ENCODE measurements at regions not wholly inside any gene's neighbourhood (a gene's known extent, or its start where the extent isn't known, plus 50 kb on each side); places are given as distances from the start of the nearest gene placed in this dataset.
A peak's percentile ranks its signal among the peaks of the same experiment; 100 is the strongest.

- no peak for TF ChIP-seq POLR2A (IDR thresholded peaks at IDR 0.05; ENCODE audit: low read length)
- no peak for TF ChIP-seq GATA1 (IDR thresholded peaks at IDR 0.05; ENCODE audit: low read depth, low read length)
- DNase-seq: no peak
Observed at GRCh38 chr1:63129184-63129583, 193.2 kb upstream of the FOXD3 start.

GRCh38 chr1:63129855-63130254 lies 192.5 kb upstream of the FOXD3 start:
- no peak for TF ChIP-seq POLR2A (IDR thresholded peaks at IDR 0.05; ENCODE audit: low read length)
- no peak for DNase-seq

GRCh38 chr1:63134501-63135173 lies 187.7 kb upstream of the FOXD3 start:
- no peak for DNase-seq
- no peak for TF ChIP-seq GATA1 (IDR thresholded peaks at IDR 0.05; ENCODE audit: low read depth, low read length)
- no peak for TF ChIP-seq POLR2A (IDR thresholded peaks at IDR 0.05; ENCODE audit: low read length)

GRCh38 chr1:63135174-63135512 lies 187.2 kb upstream of the FOXD3 start:
- no peak for TF ChIP-seq POLR2A (IDR thresholded peaks at IDR 0.05; ENCODE audit: low read length)
- no peak for TF ChIP-seq GATA1 (IDR thresholded peaks at IDR 0.05; ENCODE audit: low read depth, low read length)
- DNase-seq: no peak

- no peak for DNase-seq
- TF ChIP-seq GATA1 (IDR thresholded peaks at IDR 0.05; ENCODE audit: low read depth, low read length) (no peak), POLR2A (IDR thresholded peaks at IDR 0.05; ENCODE audit: low read length) (no peak)
Observed at GRCh38 chr1:63135801-63136200, 186.6 kb upstream of the FOXD3 start.

- TF ChIP-seq GATA1 (IDR thresholded peaks at IDR 0.05; ENCODE audit: low read depth, low read length) (no peak), POLR2A (IDR thresholded peaks at IDR 0.05; ENCODE audit: low read length) (no peak)
- DNase-seq: no peak
Observed at GRCh38 chr1:63142001-63142400, 180.4 kb upstream of the FOXD3 start.

- no peak for TF ChIP-seq GATA1 (IDR thresholded peaks at IDR 0.05; ENCODE audit: low read depth, low read length)
- no peak for TF ChIP-seq POLR2A (IDR thresholded peaks at IDR 0.05; ENCODE audit: low read length)
- no peak for DNase-seq
Observed at GRCh38 chr1:63143482-63143881, 178.9 kb upstream of the FOXD3 start.

- DNase-seq: no peak
- no peak for TF ChIP-seq GATA1 (IDR thresholded peaks at IDR 0.05; ENCODE audit: low read depth, low read length)
- TF ChIP-seq POLR2A (IDR thresholded peaks at IDR 0.05; ENCODE audit: low read length): no peak
Observed at GRCh38 chr1:63147783-63148182, 174.6 kb upstream of the FOXD3 start.

GRCh38 chr1:63148825-63149645 lies 173.3 kb upstream of the FOXD3 start:
- DNase-seq: peak; percentile 21 to 33
- TF ChIP-seq POLR2A (IDR thresholded peaks at IDR 0.05; ENCODE audit: low read length): no peak
- TF ChIP-seq GATA1 (IDR thresholded peaks at IDR 0.05; ENCODE audit: low read depth, low read length): no peak

- no peak for DNase-seq
- TF ChIP-seq GATA1 (IDR thresholded peaks at IDR 0.05; ENCODE audit: low read depth, low read length) (no peak), POLR2A (IDR thresholded peaks at IDR 0.05; ENCODE audit: low read length) (no peak)
Observed at GRCh38 chr1:63152572-63152971, 169.8 kb upstream of the FOXD3 start.

- TF ChIP-seq POLR2A (IDR thresholded peaks at IDR 0.05; ENCODE audit: low read length) (no peak), GATA1 (IDR thresholded peaks at IDR 0.05; ENCODE audit: low read depth, low read length) (no peak)
- DNase-seq: no peak
Observed at GRCh38 chr1:63155437-63155836, 166.9 kb upstream of the FOXD3 start.

GRCh38 chr1:63157085-63157484 lies 165.3 kb upstream of the FOXD3 start:
- no peak for DNase-seq
- no peak for TF ChIP-seq POLR2A (IDR thresholded peaks at IDR 0.05; ENCODE audit: low read length)
- TF ChIP-seq GATA1 (IDR thresholded peaks at IDR 0.05; ENCODE audit: low read depth, low read length): no peak

- no peak for DNase-seq
- TF ChIP-seq GATA1 (IDR thresholded peaks at IDR 0.05; ENCODE audit: low read depth, low read length) (no peak), POLR2A (IDR thresholded peaks at IDR 0.05; ENCODE audit: low read length) (no peak)
Observed at GRCh38 chr1:63169057-63169456, 153.3 kb upstream of the FOXD3 start.

- TF ChIP-seq GATA1 (IDR thresholded peaks at IDR 0.05; ENCODE audit: low read depth, low read length) (no peak), POLR2A (IDR thresholded peaks at IDR 0.05; ENCODE audit: low read length) (no peak)
- no peak for DNase-seq
Observed at GRCh38 chr1:63173161-63173560, 149.2 kb upstream of the FOXD3 start.

- DNase-seq: no peak
- TF ChIP-seq GATA1 (IDR thresholded peaks at IDR 0.05; ENCODE audit: low read depth, low read length) (no peak), POLR2A (IDR thresholded peaks at IDR 0.05; ENCODE audit: low read length) (no peak)
Observed at GRCh38 chr1:63189677-63190076, 132.7 kb upstream of the FOXD3 start.

Data from erythroblast (primary cell).